Amygdala (tissue), 56 donors: ENCODE measurements at regions not wholly inside any gene's neighbourhood (a gene's known extent, or its start where the extent isn't known, plus 50 kb on each side); places are given as distances from the start of the nearest gene placed in this dataset.
A peak's percentile ranks its signal among the peaks of the same experiment; 100 is the strongest.

Experiments
- DNase-seq, 56 donors: peaks; one replicate each; lab custom pipeline; 2025; lab: John Stamatoyannopoulos, UW

DNA sequence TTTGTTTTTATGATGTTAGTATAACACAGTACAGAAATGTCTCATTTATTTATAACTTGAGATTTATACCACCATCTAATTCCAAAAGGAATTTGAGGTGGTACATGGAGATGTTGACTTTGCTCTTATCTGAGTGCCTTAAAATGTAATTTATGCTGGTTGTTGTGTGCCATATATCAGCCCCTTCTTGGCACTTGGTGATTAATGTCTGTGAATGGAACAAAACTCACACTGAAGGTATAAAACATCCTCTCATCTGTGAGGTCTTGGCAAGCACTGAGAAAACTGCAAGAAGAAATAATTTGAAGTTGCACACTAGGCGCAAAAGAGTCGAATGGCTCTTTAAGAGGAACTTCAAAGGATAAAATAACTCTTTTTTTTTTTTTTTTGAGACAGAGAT lies 240.4 kb downstream of the B3GLCT start:
- DNase-seq: no peak

DNA sequence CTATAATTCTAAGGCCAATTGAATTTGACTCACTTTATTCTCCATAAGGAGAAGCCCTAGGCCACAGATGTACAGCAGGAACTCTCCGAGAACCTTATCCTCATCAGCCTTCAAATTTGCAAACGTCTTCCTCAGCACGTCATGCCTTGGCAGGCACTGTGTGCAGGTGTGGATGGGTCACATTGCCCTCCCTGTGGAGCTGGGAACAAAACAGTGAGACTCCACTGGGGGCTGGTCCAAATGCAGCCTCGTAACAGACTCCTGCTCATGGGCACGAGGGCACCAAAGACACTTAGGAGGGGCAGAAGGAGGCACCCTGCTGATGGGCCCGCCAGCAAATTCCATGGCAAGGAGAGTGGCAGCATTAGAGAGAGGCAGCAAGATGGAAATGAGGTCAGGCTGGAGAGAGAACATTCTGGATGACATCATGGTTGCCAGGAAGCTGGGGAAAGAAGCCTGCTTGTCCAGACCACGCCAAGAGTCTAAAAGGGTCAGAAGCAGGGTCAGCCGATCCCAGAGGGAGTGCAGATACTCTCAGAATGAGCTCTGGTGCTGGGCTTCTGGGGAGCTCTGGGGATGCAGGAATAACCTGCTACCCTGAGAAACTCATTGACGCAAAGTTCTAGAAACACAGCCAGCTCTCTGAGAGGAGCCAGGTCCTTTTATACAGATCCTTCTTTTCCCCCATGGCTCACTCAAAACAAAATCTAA lies 242.2 kb downstream of the B3GLCT start:
- peak in 5 of 56 donors; percentile 3 to 32 (median 7) for DNase-seq

DNA sequence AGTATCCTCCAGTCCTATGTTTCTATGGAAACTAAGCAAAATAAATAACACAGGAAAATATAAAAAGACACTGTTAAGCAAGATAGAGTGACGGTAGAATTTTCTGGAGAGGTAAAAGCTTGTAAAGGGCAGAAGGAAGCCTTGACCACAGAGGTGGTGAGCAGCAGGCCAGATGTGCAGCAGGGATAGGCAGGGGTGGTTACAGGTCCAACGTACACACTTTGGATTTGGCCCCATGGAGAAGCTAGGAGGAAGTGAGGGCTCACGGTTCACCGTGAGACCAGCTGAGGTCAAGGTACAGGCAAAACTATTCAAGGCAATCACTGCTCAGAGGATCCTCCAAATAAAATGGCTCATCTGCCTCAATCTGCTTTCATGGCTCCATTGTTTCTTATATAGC lies 242.8 kb downstream of the B3GLCT start:
- DNase-seq: no peak

DNA sequence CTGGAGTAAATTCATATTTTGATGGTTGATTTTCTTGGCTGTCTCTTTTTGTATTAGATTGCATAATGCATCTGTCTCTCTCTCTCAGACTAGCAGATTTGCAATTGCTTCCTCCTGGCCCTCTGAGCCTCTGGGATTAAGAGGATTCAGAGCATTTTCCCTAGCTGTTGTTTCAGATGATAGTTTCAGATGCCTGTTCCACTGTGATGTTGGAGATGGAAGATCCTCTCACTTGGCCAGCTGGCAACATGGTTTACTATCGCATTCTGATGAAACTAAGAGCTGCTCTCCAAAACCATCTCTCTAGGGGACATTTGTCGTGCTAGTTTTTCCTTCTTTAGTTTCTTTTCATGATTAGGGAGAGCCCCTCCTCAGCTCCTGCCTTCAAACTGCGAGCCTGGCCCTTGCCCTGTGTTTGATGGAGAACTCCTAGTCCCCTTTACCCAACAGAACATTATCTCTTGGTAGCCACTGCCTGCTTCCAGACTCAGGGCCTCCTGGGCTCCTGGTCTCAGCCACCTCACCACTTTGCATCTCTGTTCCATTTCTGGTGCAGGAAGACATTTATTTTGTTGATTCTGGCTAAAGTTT lies 244.6 kb downstream of the B3GLCT start:
- no peak for DNase-seq

DNA sequence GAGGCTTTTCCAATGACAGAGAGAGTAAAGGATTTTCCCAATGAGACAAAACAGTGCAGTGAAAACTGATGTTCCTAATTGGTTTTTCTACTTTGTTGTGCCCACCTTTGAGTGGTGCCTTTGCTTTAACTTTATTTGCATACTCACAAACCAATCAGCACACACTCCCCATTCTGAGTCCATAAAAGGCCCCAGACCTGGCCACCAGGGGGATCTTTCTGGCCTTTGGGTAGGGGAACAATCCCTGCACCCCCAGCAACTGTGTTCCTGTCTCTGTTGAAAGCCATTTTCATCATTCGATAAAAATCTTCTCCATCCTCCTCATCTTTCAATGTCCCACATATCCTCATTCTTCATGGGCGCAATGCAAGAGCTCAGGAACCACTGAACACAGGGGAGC lies 252.8 kb downstream of the B3GLCT start:
- no peak for DNase-seq

DNA sequence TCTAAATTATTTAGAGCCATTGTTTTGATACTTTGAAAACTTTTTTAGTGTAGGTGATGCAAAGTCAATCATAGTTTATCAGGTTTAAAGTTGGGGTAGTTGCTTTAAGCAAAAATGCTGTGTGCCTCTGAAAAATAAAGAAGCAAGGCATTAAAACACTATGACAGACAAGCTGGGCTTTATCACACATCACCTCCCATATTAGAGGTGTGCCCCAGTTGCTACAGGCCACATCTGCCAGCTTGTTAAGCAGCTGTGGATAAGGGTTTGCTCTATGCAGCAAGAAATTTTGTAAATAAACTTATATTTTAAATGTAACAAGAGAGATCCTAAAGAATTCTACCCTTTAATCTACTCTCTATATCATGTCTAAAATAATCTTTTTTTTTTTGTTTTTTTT lies 255.8 kb downstream of the B3GLCT start:
- DNase-seq: no peak

DNA sequence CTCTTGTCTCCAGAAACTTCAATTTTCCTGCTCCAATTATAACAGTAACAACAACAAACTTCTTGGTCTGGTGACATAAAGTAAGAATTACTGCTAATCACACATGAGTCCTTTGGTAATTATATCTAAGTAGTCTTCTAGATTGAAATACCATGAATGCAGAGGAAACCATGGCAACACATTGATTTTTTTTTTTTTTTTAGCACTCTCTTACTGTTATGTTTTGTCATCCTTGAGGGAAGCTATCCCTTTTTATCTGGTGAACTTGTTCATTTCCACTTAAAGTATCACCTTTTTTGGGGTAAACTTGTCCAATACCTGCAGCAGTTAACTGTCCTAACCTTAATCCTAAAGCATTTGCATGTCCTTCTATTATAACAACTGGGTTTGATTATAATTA lies 256.3 kb downstream of the B3GLCT start:
- no peak for DNase-seq

DNA sequence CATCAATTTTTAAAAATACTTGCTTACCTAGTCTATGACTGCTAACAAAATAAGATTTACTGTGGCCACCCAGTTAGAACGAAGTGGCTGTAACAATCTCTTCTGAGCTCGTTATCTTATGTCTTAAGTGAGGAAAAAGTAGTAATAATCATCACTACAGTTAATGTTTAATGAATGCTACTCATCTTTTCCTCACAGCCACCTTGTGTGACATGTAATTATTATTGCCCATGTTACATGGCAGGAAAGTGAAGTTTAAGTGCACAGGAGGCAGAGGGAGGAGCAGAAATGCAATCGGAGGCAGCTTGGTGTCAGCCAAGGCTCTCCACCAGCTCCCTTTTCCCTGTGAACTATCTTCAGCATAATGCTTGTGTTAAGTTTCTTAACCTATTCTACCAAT lies 260.3 kb downstream of the B3GLCT start:
- DNase-seq: no peak

DNA sequence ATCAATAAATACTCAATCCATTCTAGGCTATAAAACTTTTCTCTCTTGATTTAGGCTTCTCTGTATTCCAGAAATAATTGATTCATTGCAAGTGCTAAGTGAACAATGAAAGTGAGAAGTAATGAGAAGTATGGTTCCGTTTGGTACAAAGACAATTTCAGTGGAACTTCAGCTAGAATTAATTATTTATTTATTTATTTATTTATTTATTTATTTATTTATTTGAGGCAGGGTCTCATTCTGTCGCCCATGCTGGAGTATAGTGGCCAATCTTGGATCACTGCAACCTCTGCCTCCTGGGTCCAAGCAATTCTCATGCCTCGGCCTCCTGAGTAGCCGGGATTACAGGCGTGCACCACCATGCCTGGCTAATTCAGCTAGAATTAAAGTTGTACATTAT lies 262.1 kb downstream of the B3GLCT start:
- DNase-seq: no peak

DNA sequence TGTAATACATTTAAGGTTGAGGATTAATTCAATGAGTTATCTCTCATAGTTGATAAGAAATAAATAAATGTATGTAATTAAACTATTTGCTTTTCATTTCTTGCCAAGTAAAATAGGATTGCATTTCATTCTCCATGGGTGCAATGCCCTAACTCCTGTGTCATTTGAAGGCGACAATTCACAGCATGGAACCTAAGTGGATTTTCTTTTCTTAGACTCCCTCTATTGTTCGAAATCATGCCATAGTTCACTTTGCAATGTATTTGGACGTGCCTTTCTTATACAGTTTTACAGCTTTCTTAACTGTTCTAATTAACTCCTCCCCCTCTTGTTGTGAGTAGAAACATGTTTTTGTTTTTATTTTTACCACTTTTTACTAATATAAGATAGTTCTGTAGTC lies 263.0 kb downstream of the B3GLCT start:
- no peak for DNase-seq

DNA sequence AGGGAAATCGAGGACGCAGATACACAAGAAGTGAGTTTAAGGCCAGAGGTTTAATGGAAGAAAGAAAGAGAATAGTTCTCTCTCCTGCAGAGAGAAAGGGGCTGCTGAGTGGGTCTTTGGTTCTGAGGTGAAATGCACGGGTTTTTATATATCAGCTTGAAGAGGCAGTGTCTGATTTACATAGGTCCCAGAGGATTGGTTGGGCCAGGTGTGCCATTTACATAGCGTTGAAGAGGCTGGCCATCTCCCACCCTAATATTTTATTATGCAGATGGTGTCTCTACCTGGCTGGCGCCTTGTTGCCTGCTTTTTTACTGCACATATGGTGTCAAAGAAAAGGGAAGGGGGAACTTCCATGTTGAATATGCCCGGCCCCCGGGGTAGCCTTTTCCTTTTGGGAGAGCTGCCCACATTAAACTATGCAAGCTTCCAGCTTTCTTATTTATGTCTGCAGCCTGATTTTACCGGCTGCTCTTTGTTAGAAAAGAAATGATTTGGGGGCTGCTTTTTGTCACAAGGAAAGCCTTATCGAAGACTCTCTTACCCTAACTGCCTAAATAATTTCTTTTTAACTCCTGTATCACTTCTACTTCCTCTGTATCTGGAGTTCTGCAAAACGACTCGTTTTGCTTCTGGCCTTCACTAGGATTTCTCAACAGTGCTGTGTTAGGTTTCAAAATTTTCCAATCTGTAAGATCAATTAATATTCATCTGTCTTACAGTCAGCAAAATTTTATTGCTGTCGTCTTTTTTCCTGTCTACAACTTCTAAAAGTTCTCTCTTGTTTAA lies 268.5 kb downstream of the B3GLCT start:
- no peak for DNase-seq

DNA sequence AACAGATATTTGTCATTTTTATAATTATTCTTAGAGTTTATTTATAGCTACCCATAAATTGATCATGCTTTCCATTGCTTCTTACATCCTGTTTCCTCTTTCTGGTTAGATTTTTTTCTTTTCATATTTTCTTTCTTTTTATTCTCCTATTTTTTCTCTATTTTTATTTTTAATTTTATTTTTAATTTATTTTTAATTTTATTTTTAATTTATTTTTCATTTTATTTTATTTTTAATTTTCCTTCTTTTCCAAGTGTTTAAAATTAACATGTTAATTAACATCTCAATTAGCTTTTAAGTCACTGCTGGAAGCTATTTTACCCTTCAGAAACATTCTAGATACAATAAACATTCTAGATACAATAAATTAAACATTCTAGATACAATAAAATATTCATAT lies 269.6 kb downstream of the B3GLCT start:
- DNase-seq: no peak

DNA sequence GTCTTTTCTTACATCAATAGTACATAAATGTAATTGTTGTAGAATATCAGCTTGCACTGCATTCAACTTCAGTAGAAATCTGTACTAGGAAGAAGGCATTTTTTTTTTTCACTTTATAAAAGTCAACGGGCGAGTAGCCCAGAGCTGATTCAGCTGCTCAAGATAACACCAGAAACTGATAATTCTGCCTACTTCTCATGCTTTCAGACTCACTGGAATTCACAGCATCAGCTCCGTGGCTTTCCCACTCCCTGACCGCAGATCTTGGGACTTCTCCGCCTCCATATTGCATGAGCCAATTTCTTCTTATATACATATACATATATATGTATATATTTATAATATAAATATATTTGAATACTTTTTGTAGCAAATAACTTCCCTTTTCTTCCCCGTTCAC lies 263.1 kb upstream of the RXFP2 start:
- DNase-seq: peak in 1 of 56 donors; percentile 1

DNA sequence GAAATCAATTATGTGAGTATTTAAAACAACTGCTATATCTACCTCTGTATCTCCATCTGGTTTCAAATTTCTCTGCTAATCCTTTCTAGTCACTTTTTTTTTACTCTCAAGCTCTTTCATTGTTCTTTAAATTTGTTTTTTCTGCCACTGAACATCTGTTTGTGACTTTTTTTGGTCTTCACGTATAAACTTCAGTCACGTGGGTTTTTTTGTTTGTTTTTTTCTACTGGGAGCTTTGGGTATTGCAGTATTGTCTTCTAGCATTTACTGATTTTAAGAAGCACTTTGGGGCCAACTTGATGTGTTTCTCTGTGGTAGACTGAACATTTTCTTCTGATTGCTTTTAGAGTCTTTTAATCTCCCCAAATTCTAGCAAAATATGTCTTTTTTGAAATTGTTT lies 262.6 kb upstream of the RXFP2 start:
- DNase-seq: no peak

DNA sequence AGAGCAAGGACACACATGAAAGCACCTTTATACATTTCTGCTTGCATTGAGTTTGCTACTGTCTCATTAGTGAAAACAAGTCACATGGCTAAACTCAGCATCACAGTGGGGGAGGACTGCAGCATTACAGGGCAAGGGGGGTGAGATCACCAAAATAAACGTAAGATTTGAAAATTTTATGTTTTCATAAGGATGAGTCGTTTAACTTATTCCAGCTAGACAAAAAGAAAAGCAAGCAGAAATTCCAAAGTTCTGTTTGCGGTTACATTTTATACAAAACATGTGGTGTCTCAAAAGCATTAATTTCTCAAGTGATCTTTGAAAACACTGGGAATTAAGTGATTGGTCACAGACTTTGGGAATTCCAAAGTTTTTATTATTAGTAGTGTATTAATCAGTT lies 261.4 kb upstream of the RXFP2 start:
- DNase-seq: no peak

DNA sequence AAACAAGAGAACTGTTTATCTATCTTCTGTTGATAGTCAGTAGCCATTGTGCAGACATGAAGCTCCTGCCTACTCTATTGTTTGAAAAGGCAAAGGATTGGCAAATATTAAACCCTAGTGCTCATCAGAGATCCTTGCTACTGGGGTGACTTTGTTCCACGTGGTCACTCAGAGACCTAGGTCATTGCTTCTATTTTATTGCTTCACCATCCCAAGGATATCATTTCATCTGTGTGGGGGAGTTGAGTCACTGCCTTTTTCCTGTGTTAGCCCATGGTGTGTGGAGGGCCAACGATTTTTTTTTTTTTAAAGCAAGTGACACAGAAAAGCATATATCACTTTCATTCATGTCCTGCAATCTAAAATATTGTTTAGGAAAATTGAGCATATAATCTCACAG lies 254.1 kb upstream of the RXFP2 start:
- DNase-seq: no peak

DNA sequence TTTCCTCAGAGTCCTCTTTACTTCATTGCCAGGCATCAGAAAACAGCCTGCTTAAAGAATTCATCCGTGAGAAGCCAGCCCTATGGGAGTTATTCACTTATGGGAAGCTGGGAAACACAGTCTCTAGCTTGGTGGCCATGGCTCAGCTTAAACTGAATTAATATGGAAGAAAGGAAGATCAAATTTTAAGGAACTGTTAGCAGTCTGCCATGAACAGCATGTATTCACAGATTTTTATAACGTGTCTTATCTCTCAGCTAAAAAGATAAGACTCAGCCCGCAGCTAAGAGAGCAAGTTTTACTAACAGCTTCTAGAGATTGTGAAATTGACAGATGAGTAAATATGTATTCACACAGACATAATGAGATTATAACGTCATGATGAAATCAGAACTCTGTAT lies 253.7 kb upstream of the RXFP2 start:
- no peak for DNase-seq

DNA sequence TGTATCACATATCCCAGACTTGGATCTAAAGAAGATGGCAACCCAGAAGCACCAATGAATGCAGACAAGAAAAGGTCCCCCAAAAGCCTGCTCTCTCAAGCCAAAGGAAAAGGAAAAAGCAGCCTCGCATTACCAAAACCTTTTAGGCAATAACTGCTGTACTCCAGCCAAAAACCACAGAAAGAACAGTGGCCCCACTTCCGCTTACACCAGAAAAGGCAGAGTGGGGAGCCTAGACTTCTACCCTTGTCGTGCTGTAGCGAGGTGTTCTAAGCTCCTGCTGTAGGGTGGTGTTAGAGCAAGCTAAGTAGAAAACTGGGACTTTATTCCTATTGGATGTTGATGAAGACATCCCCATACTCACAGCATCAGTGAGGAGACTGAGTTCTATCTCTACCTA lies 244.0 kb upstream of the RXFP2 start:
- DNase-seq: no peak

DNA sequence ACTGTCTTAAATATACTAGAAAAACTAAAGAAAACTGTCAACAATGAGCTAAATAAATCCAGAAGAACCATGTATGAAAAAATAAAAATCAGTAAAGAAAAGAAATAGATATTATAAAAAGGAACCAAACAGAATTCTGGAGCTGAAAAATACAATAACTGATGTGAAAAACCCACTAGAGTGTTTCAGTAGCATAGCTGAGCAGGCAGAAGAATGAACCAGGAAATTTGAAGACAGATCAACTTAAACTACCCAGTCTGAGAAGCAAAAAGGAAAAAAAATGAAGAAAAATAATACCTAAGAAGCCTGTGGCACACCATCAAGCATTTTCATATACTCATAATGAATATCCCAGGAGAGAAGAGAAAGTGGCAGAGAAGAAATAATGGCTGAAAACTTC lies 240.1 kb upstream of the RXFP2 start:
- no peak for DNase-seq

DNA sequence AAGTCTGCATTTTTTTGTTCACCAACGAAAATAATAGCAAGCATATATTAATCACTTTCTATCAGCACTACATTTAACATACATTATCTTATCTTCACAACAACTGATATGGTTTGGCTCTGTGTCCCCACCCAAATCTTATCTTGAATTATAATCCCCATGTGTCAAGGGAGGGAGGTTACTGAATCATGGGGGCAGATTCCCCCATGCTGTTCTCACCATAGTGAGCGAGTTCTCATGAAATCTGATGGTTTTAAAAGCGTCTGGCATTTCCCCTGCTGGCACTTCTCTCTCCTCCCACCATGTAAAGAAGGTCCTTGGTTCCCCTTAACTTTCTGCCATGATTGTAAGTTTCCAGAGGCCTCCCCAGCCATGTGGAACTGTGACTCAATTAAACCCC lies 235.7 kb upstream of the RXFP2 start:
- no peak for DNase-seq

DNA sequence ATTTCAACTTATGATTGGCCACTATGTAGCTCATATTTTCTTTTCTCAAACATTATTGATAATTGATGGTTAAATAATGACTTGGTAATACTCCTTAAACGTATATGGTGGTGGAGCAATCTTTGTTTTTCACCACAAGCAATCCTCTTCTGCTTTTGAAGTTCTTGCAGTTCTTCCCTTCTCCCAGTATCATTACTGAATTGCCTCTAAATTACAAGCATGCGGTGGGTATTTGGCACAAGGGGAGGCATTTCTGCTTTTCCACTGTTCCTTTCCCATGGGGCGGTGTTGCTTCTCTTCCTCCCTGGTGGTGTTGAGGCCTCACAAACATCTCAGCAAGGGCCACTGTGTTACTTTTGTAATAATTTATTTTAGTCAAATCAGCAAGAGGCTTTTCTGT lies 234.4 kb upstream of the RXFP2 start:
- no peak for DNase-seq

DNA sequence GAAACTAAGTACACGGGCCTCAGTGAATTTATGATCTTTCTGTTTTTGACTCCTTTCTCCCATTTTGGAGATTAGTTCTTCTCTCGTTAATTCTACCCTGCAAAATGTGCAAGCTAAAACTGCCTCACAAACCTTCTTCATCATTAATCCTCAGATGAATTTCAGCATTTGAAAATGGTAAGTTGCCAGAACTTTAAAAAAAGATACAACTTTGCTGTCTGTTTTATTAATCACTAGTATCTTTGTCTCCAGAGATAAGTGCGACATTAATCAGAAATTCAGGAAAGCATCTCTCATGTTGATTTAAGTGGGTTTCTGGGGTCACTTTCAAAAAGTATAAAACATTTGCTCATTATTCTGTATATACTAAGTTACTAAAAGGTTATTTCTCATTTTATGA lies 227.0 kb upstream of the RXFP2 start:
- DNase-seq: no peak
